ENCODE measurements at regions not wholly inside any gene's neighbourhood (a gene's known extent, or its start where the extent isn't known, plus 50 kb on each side); places are given as distances from the start of the nearest gene placed in this dataset.

DNA sequence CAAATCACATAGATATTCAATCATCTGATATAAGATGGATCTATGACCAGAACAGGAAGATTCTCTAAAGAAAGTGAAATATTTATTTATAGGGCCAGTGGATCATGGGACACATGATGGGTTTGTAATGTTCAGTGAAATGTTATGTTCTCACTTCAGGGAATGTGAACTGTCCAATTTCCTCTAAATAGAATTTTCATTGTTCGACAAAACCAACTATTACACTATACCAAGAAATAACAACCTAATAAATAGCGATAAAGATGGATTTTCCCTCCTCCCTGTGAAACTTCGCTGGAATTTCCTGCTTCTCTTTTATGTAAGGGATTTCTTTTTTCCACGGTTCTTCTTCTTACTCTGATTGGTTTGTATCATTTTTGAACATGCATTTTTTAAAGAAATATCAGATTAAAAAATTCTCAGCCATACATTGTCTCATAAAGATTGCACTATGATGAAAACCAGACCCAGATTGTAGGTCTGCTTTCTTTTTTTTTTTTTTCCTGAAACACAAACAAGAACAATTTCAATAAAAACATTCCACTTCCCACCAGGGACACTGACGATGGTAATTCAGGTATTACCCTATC lies 139.8 kb upstream of the ZEB1 start:
- TF ChIP-seq, protein P1, sequence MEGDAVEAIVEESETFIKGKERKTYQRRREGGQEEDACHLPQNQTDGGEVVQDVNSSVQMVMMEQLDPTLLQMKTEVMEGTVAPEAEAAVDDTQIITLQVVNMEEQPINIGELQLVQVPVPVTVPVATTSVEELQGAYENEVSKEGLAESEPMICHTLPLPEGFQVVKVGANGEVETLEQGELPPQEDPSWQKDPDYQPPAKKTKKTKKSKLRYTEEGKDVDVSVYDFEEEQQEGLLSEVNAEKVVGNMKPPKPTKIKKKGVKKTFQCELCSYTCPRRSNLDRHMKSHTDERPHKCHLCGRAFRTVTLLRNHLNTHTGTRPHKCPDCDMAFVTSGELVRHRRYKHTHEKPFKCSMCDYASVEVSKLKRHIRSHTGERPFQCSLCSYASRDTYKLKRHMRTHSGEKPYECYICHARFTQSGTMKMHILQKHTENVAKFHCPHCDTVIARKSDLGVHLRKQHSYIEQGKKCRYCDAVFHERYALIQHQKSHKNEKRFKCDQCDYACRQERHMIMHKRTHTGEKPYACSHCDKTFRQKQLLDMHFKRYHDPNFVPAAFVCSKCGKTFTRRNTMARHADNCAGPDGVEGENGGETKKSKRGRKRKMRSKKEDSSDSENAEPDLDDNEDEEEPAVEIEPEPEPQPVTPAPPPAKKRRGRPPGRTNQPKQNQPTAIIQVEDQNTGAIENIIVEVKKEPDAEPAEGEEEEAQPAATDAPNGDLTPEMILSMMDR (IDR thresholded peaks at IDR 0.05; ENCODE audit: low read depth, low read length): no peak
- no peak for TF ChIP-seq MYC (IDR thresholded peaks at IDR 0.05; ENCODE audit: low read depth, low read length)

All from NB4 (cell line).